Activated CD8-positive, alpha-beta memory T cell treated with anti-CD3 and anti-CD28 coated beads, Interleukin-2, amount 50 U/mL, for 4 hours (primary cell): ENCODE measurements at regions not wholly inside any gene's neighbourhood (a gene's known extent, or its start where the extent isn't known, plus 50 kb on each side); places are given as distances from the start of the nearest gene placed in this dataset.

ENCODE experiments used
- DNase-seq: peaks from one replicate; pipeline ENCODE4 v3.0.0-alpha.2; 2020

GRCh38 chr4:178309890-178310289 is 867.7 kb upstream of the AGA start:
- DNase-seq = no peak

GRCh38 chr4:178311997-178312396 is 869.8 kb upstream of the AGA start:
- no peak for DNase-seq

- DNase-seq = no peak
Measured at GRCh38 chr4:178314287-178314686, 872.0 kb upstream of the AGA start.

GRCh38 chr4:178316211-178316610 is 874.0 kb upstream of the AGA start:
- no peak for DNase-seq

GRCh38 chr4:178320003-178320402 is 877.8 kb upstream of the AGA start:
- no peak for DNase-seq

GRCh38 chr4:178322524-178323183 is 880.4 kb upstream of the AGA start:
- no peak for DNase-seq

- DNase-seq = no peak
Measured at GRCh38 chr4:178329226-178329872, 887.1 kb upstream of the AGA start.

GRCh38 chr4:178333355-178333754 is 891.1 kb upstream of the AGA start:
- DNase-seq = no peak

- DNase-seq = no peak
Measured at GRCh38 chr4:178339769-178340168, 897.5 kb upstream of the AGA start.

- no peak for DNase-seq
Measured at GRCh38 chr4:178340468-178340867, 898.2 kb upstream of the AGA start.

GRCh38 chr4:178344096-178344495 is 901.9 kb upstream of the AGA start:
- DNase-seq = no peak

- no peak for DNase-seq
Measured at GRCh38 chr4:178347111-178347510, 904.9 kb upstream of the AGA start.

- no peak for DNase-seq
Measured at GRCh38 chr4:178349601-178350000, 907.4 kb upstream of the AGA start.

GRCh38 chr4:178351185-178351584 is 908.9 kb upstream of the AGA start:
- no peak for DNase-seq

- DNase-seq = no peak
Measured at GRCh38 chr4:178356725-178357124, 914.5 kb upstream of the AGA start.

GRCh38 chr4:178385481-178385880 is 943.2 kb upstream of the AGA start:
- DNase-seq = no peak

GRCh38 chr4:178387756-178388155 is 945.5 kb upstream of the AGA start:
- DNase-seq = no peak

GRCh38 chr4:178395798-178396197 is 953.6 kb upstream of the AGA start:
- DNase-seq = no peak

- DNase-seq = no peak
Measured at GRCh38 chr4:178412455-178412854, 970.2 kb upstream of the AGA start.

GRCh38 chr4:178414042-178414441 is 971.8 kb upstream of the AGA start:
- DNase-seq = no peak

GRCh38 chr4:178414881-178415446 is 972.7 kb upstream of the AGA start:
- no peak for DNase-seq

GRCh38 chr4:178415925-178416324 is 973.7 kb upstream of the AGA start:
- DNase-seq = no peak

- DNase-seq = no peak
Measured at GRCh38 chr4:178423366-178423765, 981.1 kb upstream of the AGA start.

GRCh38 chr4:178426871-178427270 is 984.6 kb upstream of the AGA start:
- DNase-seq = no peak

- DNase-seq = no peak
Measured at GRCh38 chr4:178427663-178428062, 985.4 kb upstream of the AGA start.
